ENCODE measurements at regions not wholly inside any gene's neighbourhood (a gene's known extent, or its start where the extent isn't known, plus 50 kb on each side); places are given as distances from the start of the nearest gene placed in this dataset.
A peak's percentile ranks its signal among the peaks of the same experiment; 100 is the strongest.
"Not testable (repeated sequence)": the region's sequence is repeated elsewhere in the genome, so short reads cannot be mapped to it uniquely, and the experiment has no call there.

DNA sequence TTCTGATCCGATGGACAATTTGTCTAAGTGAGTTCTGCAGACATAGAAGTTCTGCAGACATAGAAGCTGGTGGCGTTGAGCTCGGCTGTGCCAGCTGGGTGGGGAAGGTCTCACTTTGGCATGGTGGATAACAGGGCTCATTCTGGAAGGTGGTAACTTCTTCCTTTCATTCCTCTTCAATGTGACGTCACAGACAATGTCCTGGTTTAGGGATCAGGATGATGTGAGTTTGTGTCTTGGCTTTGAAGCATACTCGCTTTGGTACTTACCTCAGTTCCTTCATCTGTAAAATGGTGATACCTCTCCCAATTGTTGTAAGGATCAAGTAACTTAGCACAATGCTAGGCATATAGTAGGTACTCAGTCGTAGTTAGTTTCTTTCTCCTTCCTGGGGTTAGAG is 408.8 kb upstream of the ASIC2 start:
- H3K4me3 ChIP-seq: no peak overlapping the region
- in situ Hi-C loops (cut with MboI; ENCODE audit: low pct_unique_long_range_greater_than_20kb in 2 of 9, low sequenced_read_pairs in 9 of 9, unreplicated experiment in 9 of 9): loop anchor here in 1 of 9 experiments (25.0 kb wide), 1 partner anchor 115 kb away; no protein-coding TSS in a partner anchor
- no peak for ATAC-seq (replicated peaks in 6 of 8)
- no peak overlapping the region for H3K27ac ChIP-seq
- no peaks in the 10 kb centered on the region for H3K4me1 ChIP-seq (replicated peaks in 1 of 2)
- WGBS, 10 experiments: 11 to 93% (median 81%) methylated on average over 2 to 6 of the region's 6 CpGs; no CpG with 5 or more reads in 1 of the 10 experiments

- in situ Hi-C loops (cut with MboI; ENCODE audit: low pct_unique_long_range_greater_than_20kb in 2 of 9, low sequenced_read_pairs in 9 of 9, unreplicated experiment in 9 of 9): loop anchor here in 1 of 9 experiments (25.0 kb wide), 1 partner anchor 118 kb away; no protein-coding TSS in a partner anchor
- Histone ChIP-seq H3K4me3 (no peak overlapping the region), H3K27ac (no peak overlapping the region), H3K4me1 (replicated peaks in 1 of 2) (no peaks in the 10 kb centered on the region)
- whole genome bisulfite sequencing, 10 experiments: 0 to 84% (median 29%) methylated on average over 1 to 2 of the region's 2 CpGs; no CpG with 5 or more reads in 3 of the 10 experiments
- no peak for ATAC-seq (replicated peaks in 6 of 8)
Measured at GRCh38 chr17:33704856-33705255, 411.8 kb upstream of the ASIC2 start.

DNA sequence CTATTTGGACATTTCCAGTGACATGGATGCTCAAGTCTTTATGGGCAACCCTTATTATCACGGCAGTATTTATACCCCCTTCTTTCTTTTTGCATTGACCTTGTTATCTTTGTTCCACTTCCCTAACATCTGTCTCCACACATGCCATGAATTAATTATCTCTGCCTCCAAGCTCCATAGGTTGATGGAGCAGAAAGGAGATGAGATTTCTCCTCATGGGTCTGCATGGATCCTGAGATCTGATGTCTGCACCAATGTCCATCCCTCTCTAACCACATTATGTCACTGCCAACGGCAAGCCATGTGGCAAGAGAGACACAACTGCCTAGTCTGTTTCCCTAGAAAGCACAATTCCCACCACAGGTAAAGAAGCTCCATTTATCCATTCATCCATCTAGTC is 416.8 kb upstream of the ASIC2 start:
- Histone ChIP-seq H3K4me3 (no peak overlapping the region), H3K4me1 (replicated peaks in 1 of 2) (no peaks in the 10 kb centered on the region), H3K27ac (no peak overlapping the region)
- 0 to 85% (median 60%) methylated on average over 1 to 2 of the region's 2 CpGs; no CpG with 5 or more reads in 1 of the 10 experiments for WGBS, 10 experiments
- ATAC-seq (replicated peaks in 6 of 8): no peak
- in situ Hi-C loops (cut with MboI; ENCODE audit: low pct_unique_long_range_greater_than_20kb in 2 of 9, low sequenced_read_pairs in 9 of 9, unreplicated experiment in 9 of 9): loop anchor here in 1 of 9 experiments (25.0 kb wide), 1 partner anchor 123 kb away; no protein-coding TSS in a partner anchor

DNA sequence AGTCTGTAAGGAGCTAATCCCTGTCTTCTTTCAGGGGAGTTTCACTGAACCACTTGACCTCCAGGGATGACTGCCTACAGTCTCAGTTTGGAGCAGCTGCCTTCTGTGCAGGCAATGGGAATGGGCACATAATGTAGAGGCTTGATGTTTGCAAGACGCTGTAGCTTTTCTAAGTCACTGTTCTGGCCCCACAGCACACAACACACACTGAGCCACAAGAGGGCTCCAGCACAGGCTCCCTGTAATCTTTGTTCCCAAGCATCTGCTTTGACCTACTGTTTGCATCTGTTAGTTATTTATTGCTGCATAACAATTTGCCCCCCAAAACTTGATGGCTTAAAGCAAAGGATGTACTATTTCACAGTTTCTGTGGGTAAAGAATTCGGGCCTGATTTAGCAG is 419.0 kb upstream of the ASIC2 start:
- in situ Hi-C loops (cut with MboI; ENCODE audit: low pct_unique_long_range_greater_than_20kb in 2 of 9, low sequenced_read_pairs in 9 of 9, unreplicated experiment in 9 of 9): loop anchor here in 1 of 9 experiments (25.0 kb wide), 1 partner anchor 125 kb away; no protein-coding TSS in a partner anchor
- Histone ChIP-seq H3K4me1 (replicated peaks in 1 of 2) (no peaks in the 10 kb centered on the region), H3K27ac (no peak overlapping the region), H3K4me3 (no peak overlapping the region)
- ATAC-seq (replicated peaks in 6 of 8): peak in 1 of 8 experiments; percentile 16
- 4 to 80% (median 47%) methylated on average over 1 to 2 of the region's 2 CpGs; no CpG with 5 or more reads in 7 of the 10 experiments for WGBS, 10 experiments

DNA sequence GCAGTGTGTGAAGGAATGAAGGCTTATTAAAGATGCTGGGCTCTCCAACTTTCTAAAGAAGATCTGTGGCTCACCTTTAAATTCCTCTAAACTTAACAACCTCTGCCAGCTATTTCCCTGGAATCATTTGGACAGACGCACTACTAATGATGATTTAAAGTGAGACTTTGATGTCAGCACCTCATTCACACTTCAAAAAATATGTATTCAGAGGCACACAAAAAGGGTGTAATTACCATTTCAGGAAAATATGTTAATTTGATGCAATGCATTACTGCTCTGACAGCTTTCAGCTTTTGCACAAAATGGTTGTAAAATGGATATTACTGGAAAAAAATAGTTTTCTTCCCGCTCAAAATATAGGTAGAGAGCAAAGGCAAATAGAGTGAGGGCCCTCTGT is 423.9 kb upstream of the ASIC2 start:
- 0 to 67% (median 24%) methylated on average over 1 to 2 of the region's 2 CpGs; no CpG with 5 or more reads in 2 of the 10 experiments for WGBS, 10 experiments
- in situ Hi-C loops (cut with MboI; ENCODE audit: low pct_unique_long_range_greater_than_20kb in 2 of 9, low sequenced_read_pairs in 9 of 9, unreplicated experiment in 9 of 9): loop anchor here in 1 of 9 experiments (25.0 kb wide), 1 partner anchor 130 kb away; no protein-coding TSS in a partner anchor
- H3K27ac ChIP-seq: no peak overlapping the region
- no peaks in the 10 kb centered on the region for H3K4me1 ChIP-seq (replicated peaks in 1 of 2)
- H3K4me3 ChIP-seq: no peak overlapping the region
- peak in 1 of 8 experiments; percentile 49 for ATAC-seq (replicated peaks in 6 of 8)

DNA sequence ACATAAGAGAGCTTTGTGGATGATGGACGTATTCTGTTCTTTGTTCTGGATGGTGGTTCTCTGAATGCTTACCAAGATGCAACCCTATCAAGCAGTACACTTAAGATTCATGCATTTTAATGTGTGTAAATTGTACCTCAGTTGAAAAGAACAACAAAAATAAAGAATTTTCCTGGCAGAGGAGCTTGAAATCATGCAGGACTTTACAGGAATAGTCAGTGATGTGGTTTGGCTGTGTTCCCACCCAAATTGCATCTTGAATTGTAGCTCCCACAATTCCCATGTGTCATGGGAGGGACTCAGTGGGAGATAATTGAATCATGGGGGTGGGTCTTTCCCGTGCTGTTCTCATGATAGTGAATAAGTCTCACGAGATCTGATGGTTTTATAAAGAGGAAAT is 430.6 kb upstream of the ASIC2 start:
- not testable (repeated sequence) for H3K27ac ChIP-seq; H3K4me3 ChIP-seq; H3K4me1 ChIP-seq (replicated peaks in 1 of 2)
- peak in 3 of 8 experiments; percentile 57 to 90 (median 86) for ATAC-seq (replicated peaks in 6 of 8)
- in situ Hi-C loops (cut with MboI; ENCODE audit: low pct_unique_long_range_greater_than_20kb in 2 of 9, low sequenced_read_pairs in 9 of 9, unreplicated experiment in 9 of 9): loop anchor here in 1 of 9 experiments (25.0 kb wide), 1 partner anchor 136 kb away; no protein-coding TSS in a partner anchor
- 0 to 86% (median 43%) methylated on average over 1 to 3 of the region's 3 CpGs; no CpG with 5 or more reads in 1 of the 10 experiments for WGBS, 10 experiments

DNA sequence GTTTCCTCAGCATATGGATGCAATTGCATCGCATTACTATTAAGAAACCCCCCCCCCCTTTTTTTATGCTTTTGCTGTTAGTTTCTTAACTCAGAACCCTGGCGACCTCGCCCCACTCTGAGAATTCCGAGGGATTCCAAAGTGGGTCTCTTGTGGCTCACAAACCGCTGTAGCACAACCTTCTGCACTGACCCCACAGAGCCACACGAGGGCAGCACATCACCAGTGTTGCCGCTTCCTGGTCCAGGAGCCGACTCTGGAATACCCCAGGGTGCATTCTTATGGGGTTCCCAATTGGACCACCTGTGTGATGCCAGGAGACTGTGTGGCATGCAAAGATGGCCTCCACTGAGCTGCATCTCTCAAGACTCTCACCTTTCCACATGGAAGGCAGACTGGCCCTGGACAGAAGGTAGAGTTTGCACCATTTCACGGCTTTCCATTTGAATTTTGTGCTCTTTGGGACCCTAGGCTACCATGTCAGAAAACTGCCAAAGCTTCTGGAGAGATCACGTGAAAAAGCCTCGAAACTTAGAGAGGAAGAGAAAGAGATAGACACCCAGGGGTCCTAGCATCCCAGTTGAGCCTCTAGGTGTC is 432.7 kb upstream of the ASIC2 start:
- whole genome bisulfite sequencing, 10 experiments: 0 to 40% (median 22%) methylated on average over 1 to 6 of the region's 11 CpGs; no CpG with 5 or more reads in 3 of the 10 experiments
- Histone ChIP-seq H3K27ac (no peak overlapping the region), H3K4me1 (replicated peaks in 1 of 2) (peaks cover 0 to 2% of the 10 kb centered on the region in 2 donors), H3K4me3 (no peak overlapping the region)
- ATAC-seq (replicated peaks in 6 of 8): peak in 5 of 8 experiments; percentile 10 to 77 (median 34)
- in situ Hi-C loops (cut with MboI; ENCODE audit: low pct_unique_long_range_greater_than_20kb in 2 of 9, low sequenced_read_pairs in 9 of 9, unreplicated experiment in 9 of 9): no loop called here

DNA sequence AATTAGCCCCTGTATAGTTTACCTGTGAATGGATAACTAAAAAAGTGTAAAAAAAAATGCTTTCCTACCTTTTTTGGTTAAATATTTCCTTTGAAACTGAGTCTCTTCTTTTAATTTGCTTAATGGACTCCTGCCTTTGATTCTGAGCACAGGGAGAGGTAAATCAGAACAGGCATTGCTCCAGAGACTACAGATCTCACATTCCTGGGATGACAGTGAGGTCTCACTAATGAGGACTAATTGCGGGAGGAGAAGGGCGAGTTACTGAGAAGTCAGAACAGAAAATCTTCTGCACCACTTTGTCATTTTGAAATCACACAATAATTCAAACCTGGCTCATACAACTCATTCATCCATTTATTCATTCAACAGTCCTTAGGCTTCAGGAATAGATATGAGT is 437.0 kb upstream of the ASIC2 start:
- in situ Hi-C loops (cut with MboI; ENCODE audit: low pct_unique_long_range_greater_than_20kb in 2 of 9, low sequenced_read_pairs in 9 of 9, unreplicated experiment in 9 of 9): no loop called here
- Histone ChIP-seq H3K27ac (no peak overlapping the region), H3K4me1 (replicated peaks in 1 of 2) (peaks cover 0 to 2% of the 10 kb centered on the region in 2 donors), H3K4me3 (no peak overlapping the region)
- 0 to 88% (median 60%) methylated on average over 1 to 2 of the region's 2 CpGs; no CpG with 5 or more reads in 2 of the 10 experiments for WGBS, 10 experiments
- no peak for ATAC-seq (replicated peaks in 6 of 8)

GRCh38 chr17:33732116-33732515 is 439.0 kb upstream of the ASIC2 start:
- no peaks in the 10 kb centered on the region for H3K4me1 ChIP-seq (replicated peaks in 1 of 2)
- 0 to 67% (median 25%) methylated on average over 1 to 3 of the region's 3 CpGs for WGBS, 10 experiments
- in situ Hi-C loops (cut with MboI; ENCODE audit: low pct_unique_long_range_greater_than_20kb in 2 of 9, low sequenced_read_pairs in 9 of 9, unreplicated experiment in 9 of 9): no loop called here
- H3K4me3 ChIP-seq: no peak overlapping the region
- no peak overlapping the region for H3K27ac ChIP-seq
- ATAC-seq (replicated peaks in 6 of 8): no peak

DNA sequence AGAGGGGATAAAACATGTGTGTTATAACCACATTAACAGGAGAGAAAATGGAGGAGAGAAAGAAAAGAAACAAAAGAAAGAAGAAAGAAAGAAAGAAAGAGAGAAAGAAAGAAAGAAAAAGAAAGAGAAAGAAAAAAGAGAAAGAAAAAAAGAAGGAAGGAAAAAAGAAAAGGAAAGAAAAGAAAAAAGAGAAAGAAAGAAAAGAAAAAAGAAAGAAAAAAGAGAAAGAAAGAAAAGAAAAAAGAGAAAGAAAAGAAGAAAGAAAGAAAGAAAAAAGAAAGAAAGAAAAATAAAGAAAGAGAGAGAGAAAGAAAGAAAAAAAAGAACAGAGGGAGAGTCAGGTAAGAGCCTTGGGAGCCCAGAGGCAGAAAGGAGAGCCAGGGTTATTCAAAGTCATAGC is 446.6 kb upstream of the ASIC2 start:
- ATAC-seq (replicated peaks in 6 of 8): no peak
- in situ Hi-C loops (cut with MboI; ENCODE audit: low pct_unique_long_range_greater_than_20kb in 2 of 9, low sequenced_read_pairs in 9 of 9, unreplicated experiment in 9 of 9): no loop called here
- Histone ChIP-seq H3K27ac (no peak overlapping the region), H3K4me3 (no peak overlapping the region), H3K4me1 (replicated peaks in 1 of 2) (no peaks in the 10 kb centered on the region)

- H3K4me1 ChIP-seq (replicated peaks in 1 of 2): peaks cover 0 to under 1% of the 10 kb centered on the region in 2 donors
- 13 to 66% (median 42%) methylated on average over 2 to 3 of the region's 3 CpGs; no CpG with 5 or more reads in 2 of the 10 experiments for WGBS, 10 experiments
- in situ Hi-C loops (cut with MboI; ENCODE audit: low pct_unique_long_range_greater_than_20kb in 2 of 9, low sequenced_read_pairs in 9 of 9, unreplicated experiment in 9 of 9): no loop called here
- H3K4me3 ChIP-seq: no peak overlapping the region
- ATAC-seq (replicated peaks in 6 of 8): peak in 2 of 8 experiments; percentile 88 to 90
- no peak overlapping the region for H3K27ac ChIP-seq
Measured at GRCh38 chr17:33745047-33745760, 452.1 kb upstream of the ASIC2 start.

DNA sequence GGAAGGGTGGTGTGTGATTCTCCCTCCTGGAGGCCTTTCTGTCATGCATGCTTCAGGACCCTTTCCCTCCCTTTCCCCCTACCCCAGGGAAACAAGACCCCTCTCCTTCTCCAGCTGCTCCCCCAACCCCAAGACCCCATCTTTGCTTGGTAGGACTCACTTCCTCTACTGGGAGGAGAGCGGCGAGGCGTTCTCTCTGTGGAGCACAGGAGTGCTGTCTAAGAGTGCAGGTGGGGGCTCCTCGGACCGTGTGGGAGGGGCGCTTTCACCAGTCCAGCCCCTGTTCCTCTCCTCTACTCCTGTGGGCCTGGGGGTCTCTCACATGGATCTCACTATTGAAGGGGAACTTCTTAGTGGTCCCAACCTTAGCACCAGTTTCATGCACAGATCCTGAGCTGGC is 456.1 kb upstream of the ASIC2 start:
- no peak overlapping the region for H3K27ac ChIP-seq
- peaks cover 3 to 5% of the 10 kb centered on the region in 2 donors for H3K4me1 ChIP-seq (replicated peaks in 1 of 2)
- in situ Hi-C loops (cut with MboI; ENCODE audit: low pct_unique_long_range_greater_than_20kb in 2 of 9, low sequenced_read_pairs in 9 of 9, unreplicated experiment in 9 of 9): no loop called here
- 78% methylated on average over 3 of the region's 6 CpGs; no CpG with 5 or more reads in 9 of the 10 experiments for WGBS, 10 experiments
- no peak overlapping the region for H3K4me3 ChIP-seq
- ATAC-seq (replicated peaks in 6 of 8): no peak

- 0 to 10% (median 4%) methylated on average over 6 to 9 of the region's 13 CpGs for WGBS, 10 experiments
- no peak overlapping the region for H3K27ac ChIP-seq
- in situ Hi-C loops (cut with MboI; ENCODE audit: low pct_unique_long_range_greater_than_20kb in 2 of 9, low sequenced_read_pairs in 9 of 9, unreplicated experiment in 9 of 9): no loop called here
- peak; percentile 93 to 100 (median 98) for ATAC-seq (replicated peaks in 6 of 8)
- no peak overlapping the region for H3K4me3 ChIP-seq
- H3K4me1 ChIP-seq (replicated peaks in 1 of 2): peaks cover 3 to 5% of the 10 kb centered on the region in 2 donors
Measured at GRCh38 chr17:33750943-33751701, 458.0 kb upstream of the ASIC2 start.
